Common myeloid progenitor, CD34-positive (primary cell): ENCODE measurements at regions not wholly inside any gene's neighbourhood (a gene's known extent, or its start where the extent isn't known, plus 50 kb on each side); places are given as distances from the start of the nearest gene placed in this dataset.

Experiments used
- CTCF ChIA-PET: fragments of 350-600 bp; sonication (Branson Sonifier 250); formaldehyde crosslinking; loops from one replicate; lab custom pipeline; 2021; ENCODE audit warnings: antibody characterized with exemption; lab: Charles Lee
- POLR2A ChIA-PET: fragments of 350-600 bp; sonication (Branson Sonifier 250); formaldehyde crosslinking; loops from one replicate; lab custom pipeline; 2021; ENCODE audit warnings: antibody characterized with exemption; lab: Charles Lee
- DNase-seq, 3 donors: peaks; one replicate each; pipeline versions ENCODE4 v3.0.0 to v3.0.0-alpha.2; 2013
- H3K27ac ChIP-seq, 2 experiments: 1 replicate in 1 of 2; 2 replicates in 1 of 2; pipeline ENCODE4 v1.7.0; 2013; ENCODE audit warnings: inconsistent platforms in 2 of 2, low read length in 2 of 2, mild to moderate bottlenecking in 2 of 2, low read depth in 1 of 2, moderate library complexity in 1 of 2; ENCODE audit not compliant: severe bottlenecking in 2 of 2, insufficient read depth in 1 of 2, poor library complexity in 1 of 2
- H3K27me3 ChIP-seq, 5 experiments: replicated peaks in 2 of 5; 1 replicate in 3 of 5; 2 replicates in 2 of 5; pipeline versions ENCODE4 v1.6.1 to v1.7.0; 2013; ENCODE audit warnings: low read length in 4 of 5, mild to moderate bottlenecking in 2 of 5, moderate library complexity in 2 of 5, inconsistent platforms in 1 of 5; ENCODE audit not compliant: insufficient read depth in 5 of 5, control insufficient read depth in 4 of 5
- H3K36me3 ChIP-seq, 4 experiments: 1 replicate in 2 of 4; 2 replicates in 2 of 4; pipeline versions ENCODE4 v1.6.1 to v1.7.0; 2013; ENCODE audit warnings: low read length in 3 of 4, control low read depth in 1 of 4, mild to moderate bottlenecking in 1 of 4; ENCODE audit not compliant: control insufficient read depth in 4 of 4, insufficient read depth in 4 of 4
- H3K4me1 ChIP-seq, 4 experiments: 1 replicate in 3 of 4; 2 replicates in 1 of 4; pipeline versions ENCODE4 v1.6.1 to v1.7.1; 2013; ENCODE audit warnings: low read length in 3 of 4, mild to moderate bottlenecking in 3 of 4, control low read depth in 1 of 4, inconsistent platforms in 1 of 4, moderate library complexity in 1 of 4; ENCODE audit not compliant: control insufficient read depth in 4 of 4, insufficient read depth in 4 of 4; ENCODE audit errors: control extremely low read depth in 1 of 4
- H3K4me3 ChIP-seq, 7 experiments: 1 replicate in 4 of 7; 2 replicates in 3 of 7; pipeline versions ENCODE4 v1.5.1 to v1.7.0; 2013; ENCODE audit warnings: mild to moderate bottlenecking in 7 of 7, low read length in 6 of 7, moderate library complexity in 6 of 7, inconsistent platforms in 2 of 7, low read depth in 2 of 7, control low read depth in 1 of 7; ENCODE audit not compliant: insufficient read depth in 4 of 7, control insufficient read depth in 1 of 7; ENCODE audit errors: extremely low read depth in 1 of 7
- H3K9me3 ChIP-seq, 5 experiments: 1 replicate in 4 of 5; 2 replicates in 1 of 5; pipeline versions ENCODE4 v1.6.1 to v1.7.1; 2013; ENCODE audit warnings: low read length in 4 of 5, mild to moderate bottlenecking in 2 of 5, inconsistent platforms in 1 of 5, low read depth in 1 of 5, moderate library complexity in 1 of 5; ENCODE audit not compliant: control insufficient read depth in 4 of 5, insufficient read depth in 2 of 5; ENCODE audit errors: control extremely low read depth in 1 of 5
- WGBS: methylation state at CpG from one replicate; pipeline ENCODE4 v1.1.5; 2013; ENCODE audit not compliant: insufficient coverage; 5-methylcytosine and 5-hydroxymethylcytosine counted together

DNA sequence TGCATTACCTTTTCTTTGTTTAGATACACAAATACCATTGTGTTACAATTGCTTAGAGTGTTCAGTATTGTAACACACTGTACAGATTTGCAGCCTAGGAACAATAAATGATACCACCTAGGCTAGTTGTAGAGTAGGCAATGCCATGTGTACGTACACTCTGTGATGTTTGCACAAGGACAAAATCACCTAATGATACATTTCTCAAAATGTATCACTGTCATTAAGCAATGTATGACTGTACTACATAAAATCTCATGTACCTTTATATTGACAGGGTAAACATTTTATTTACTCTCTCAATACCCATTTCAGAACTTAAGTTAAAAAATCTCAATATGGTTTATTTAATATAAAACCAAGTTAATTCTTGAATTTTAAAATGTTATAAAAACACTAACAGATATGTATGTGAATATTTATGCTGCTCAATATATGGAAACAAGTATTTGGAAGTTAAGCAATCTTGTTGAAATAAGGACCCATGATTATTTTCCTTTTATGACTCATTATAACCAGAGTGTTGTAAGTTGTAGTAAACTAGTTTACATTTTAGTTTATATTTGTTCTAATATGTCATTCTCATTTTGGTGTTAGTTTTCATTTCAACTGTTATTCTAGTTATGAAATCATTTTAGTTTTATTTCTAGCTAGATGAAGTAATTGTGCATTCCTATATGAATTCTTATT lies 409.2 kb downstream of the TLL1 start:
- H3K36me3 ChIP-seq, result no peaks in the 10 kb centered on the region
- no peaks in the 10 kb centered on the region for H3K9me3 ChIP-seq
- H3K4me3 ChIP-seq, result no peak overlapping the region

DNA sequence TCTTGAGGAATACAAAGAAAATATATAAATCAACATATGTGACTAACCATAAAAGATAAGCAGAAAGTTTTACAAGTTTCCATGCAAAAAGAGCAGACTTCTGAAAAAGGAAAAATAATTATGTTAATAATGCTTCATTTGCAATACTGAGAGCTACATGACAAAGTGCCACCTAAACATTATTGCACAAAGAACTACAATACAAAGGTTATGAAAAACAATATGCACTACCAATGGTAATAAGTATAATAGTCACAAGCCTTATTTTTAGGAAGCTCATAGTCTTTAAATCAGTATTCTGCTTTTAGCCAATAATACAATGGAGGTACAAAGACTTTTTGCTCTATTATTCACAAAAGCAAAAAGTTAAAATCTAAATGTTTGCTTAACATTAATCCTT lies 411.2 kb downstream of the TLL1 start:
- ChIA-PET CTCF (no interaction called here), POLR2A (no interaction called here)
- Histone ChIP-seq H3K27ac (no peak overlapping the region), H3K4me3 (no peak overlapping the region), H3K9me3 (no peaks in the 10 kb centered on the region), H3K4me1 (no peaks in the 10 kb centered on the region), H3K36me3 (no peaks in the 10 kb centered on the region), H3K27me3 (no peaks in the 10 kb centered on the region)
- no peak for DNase-seq

More for the DNA sequence above, 409.2 kb downstream of the TLL1 start:
- no CpG with 5 or more reads among the region's 1 CpG for WGBS
- H3K27ac ChIP-seq, result no peak overlapping the region
- H3K27me3 ChIP-seq, result no peaks in the 10 kb centered on the region
- ChIA-PET CTCF (interaction anchor here (1.2 kb wide), 1 partner anchor 14 kb away, joined by 3 read pairs; no protein-coding TSS in a partner anchor), POLR2A (no interaction called here)
- H3K4me1 ChIP-seq, result no peaks in the 10 kb centered on the region
- DNase-seq, result no peak

DNA sequence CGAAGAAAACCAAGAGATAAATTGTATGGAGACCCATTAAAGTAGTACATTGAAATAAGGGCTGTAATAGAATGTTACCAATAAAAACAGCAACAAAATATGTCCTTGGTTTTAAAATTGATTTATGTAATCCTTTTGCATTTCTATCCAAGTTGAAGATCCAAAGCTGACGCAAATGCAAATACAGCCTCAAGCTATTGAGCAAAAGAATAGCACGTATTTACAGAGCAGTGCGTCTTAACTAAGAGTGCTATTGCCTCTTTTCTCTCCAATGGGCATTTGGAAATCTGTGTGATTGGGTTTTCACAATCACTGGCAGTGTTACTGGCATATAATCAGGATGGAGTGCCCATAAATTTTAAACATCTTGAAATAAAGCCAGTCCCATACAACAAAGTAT lies 417.4 kb downstream of the TLL1 start:
- Histone ChIP-seq H3K4me3 (no peak overlapping the region), H3K27ac (no peak overlapping the region), H3K36me3 (no peaks in the 10 kb centered on the region), H3K4me1 (no peaks in the 10 kb centered on the region), H3K27me3 (no peaks in the 10 kb centered on the region), H3K9me3 (no peaks in the 10 kb centered on the region)
- no peak for DNase-seq
- ChIA-PET CTCF (no interaction called here), POLR2A (no interaction called here)
- WGBS, result 92% methylated on average over 2 of the region's 4 CpGs

DNA sequence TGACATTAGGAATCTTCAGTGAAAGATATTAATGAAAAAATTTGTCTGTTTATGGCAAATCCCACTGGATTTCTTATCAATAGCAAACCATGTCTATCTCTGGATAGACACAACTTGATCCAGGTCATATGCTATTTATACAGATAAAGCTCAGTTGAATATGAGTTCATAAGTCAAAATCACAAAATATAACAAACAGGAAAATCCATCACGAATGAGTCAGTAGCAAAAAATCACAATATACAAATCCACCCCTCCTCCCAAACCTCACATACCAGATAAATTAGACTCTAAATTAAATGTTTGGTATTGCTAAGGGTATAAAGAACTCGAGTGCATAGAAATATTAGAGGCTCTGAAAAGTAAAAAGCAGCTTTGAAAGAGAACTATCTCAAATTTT lies 420.5 kb downstream of the TLL1 start:
- H3K36me3 ChIP-seq, result no peaks in the 10 kb centered on the region
- no peak overlapping the region for H3K27ac ChIP-seq
- no CpG with 5 or more reads among the region's 2 CpGs for WGBS
- CTCF ChIA-PET, result no interaction called here
- no peak overlapping the region for H3K4me3 ChIP-seq
- H3K27me3 ChIP-seq, result peaks cover 0 to 3% (median 0%) of the 10 kb centered on the region in 5 experiments
- no peak for DNase-seq
- no peaks in the 10 kb centered on the region for H3K4me1 ChIP-seq
- H3K9me3 ChIP-seq, result no peaks in the 10 kb centered on the region
- POLR2A ChIA-PET, result no interaction called here

DNA sequence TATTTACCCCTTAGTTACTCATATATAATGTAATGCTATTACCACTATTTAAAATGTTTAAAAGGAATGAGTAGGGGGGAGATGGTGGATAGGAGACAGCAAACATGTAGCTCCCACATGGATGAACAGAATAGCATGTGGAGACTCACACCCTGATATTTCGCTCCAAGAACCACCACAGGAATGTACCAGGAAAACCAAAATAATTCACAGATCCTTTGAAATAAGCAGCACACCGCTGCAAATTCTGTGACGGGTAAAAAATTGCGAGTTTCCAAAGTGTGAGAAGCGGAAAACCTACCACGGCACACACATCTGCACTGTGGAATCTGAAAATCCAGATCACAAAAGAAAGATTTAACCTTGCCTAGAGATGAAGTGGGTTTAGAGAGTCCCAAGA lies 428.2 kb downstream of the TLL1 start:
- Histone ChIP-seq H3K4me1 (no peaks in the 10 kb centered on the region), H3K9me3 (no peaks in the 10 kb centered on the region), H3K4me3 (no peak overlapping the region), H3K27ac (no peak overlapping the region), H3K27me3 (peaks cover 0 to 3% (median 0%) of the 10 kb centered on the region in 5 experiments), H3K36me3 (no peaks in the 10 kb centered on the region)
- no peak for DNase-seq
- WGBS, result 96% methylated on average over 5 of the region's 6 CpGs
- POLR2A ChIA-PET, result no interaction called here
- CTCF ChIA-PET, result no interaction called here

DNA sequence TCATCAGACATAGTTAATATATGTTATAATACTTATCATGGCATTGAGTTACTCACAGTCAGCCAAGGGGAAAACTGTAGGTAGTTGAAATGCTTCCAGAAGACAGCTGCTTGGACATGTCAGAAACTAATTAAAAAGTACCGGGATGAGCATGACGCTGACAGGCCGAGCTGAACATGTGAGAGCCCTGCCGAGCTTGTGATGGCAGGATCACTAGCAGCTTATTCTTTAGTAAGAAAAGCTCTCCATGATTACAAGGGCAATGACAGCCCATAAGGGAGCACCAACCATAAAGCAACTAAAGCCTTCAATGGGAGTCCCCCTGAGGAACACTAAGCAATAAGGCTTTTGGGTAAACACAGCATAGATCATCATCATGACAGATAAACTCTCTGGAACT lies 435.6 kb downstream of the TLL1 start:
- H3K27me3 ChIP-seq, result peaks cover 0 to 2% (median 0%) of the 10 kb centered on the region in 5 experiments
- no peaks in the 10 kb centered on the region for H3K36me3 ChIP-seq
- no peak overlapping the region for H3K4me3 ChIP-seq
- H3K4me1 ChIP-seq, result no peaks in the 10 kb centered on the region
- no peaks in the 10 kb centered on the region for H3K9me3 ChIP-seq
- no peak for DNase-seq
- POLR2A ChIA-PET, result no interaction called here
- 100% methylated on average over 4 of the region's 4 CpGs for WGBS
- CTCF ChIA-PET, result no interaction called here
- H3K27ac ChIP-seq, result no peak overlapping the region

DNA sequence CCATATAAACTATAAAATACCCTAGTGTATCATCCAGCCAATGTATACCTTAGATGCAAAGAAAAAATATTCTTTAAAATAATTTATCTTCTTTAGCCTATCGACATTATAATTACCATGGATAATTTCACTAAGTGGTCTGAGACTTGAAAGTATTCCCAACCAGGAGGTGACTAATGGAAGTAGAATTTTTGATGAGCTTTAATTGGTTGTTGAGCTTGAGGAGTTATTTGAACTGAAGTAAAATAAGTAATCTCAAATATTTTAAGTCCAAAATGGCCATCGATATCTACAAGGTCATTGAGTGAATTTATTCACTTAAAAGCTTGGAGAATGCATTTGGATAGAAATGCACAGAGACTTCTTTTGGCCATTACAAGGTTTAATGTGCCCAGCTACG lies 436.2 kb downstream of the TLL1 start:
- Histone ChIP-seq H3K27ac (no peak overlapping the region), H3K4me3 (no peak overlapping the region), H3K4me1 (no peaks in the 10 kb centered on the region), H3K27me3 (peaks cover 0 to 2% (median 0%) of the 10 kb centered on the region in 5 experiments), H3K36me3 (no peaks in the 10 kb centered on the region), H3K9me3 (no peaks in the 10 kb centered on the region)
- ChIA-PET POLR2A (no interaction called here), CTCF (no interaction called here)
- no peak for DNase-seq
- 100% methylated on average over 2 of the region's 3 CpGs for WGBS
